Inferior parietal cortex (tissue), 1 donor: ENCODE measurements at regions not wholly inside any gene's neighbourhood (a gene's known extent, or its start where the extent isn't known, plus 50 kb on each side); places are given as distances from the start of the nearest gene placed in this dataset.
"Not testable (repeated sequence)": the region's sequence is repeated elsewhere in the genome, so short reads cannot be mapped to it uniquely, and the experiment has no call there.

Experiments
- DNase-seq: peaks from one replicate; pipeline ENCODE4 v3.0.0-alpha.2; 2016; ENCODE audit errors: extremely low spot score

GRCh38 chr7:83306502-83306901 is 143.8 kb upstream of the PCLO start:
- no peak for DNase-seq

DNA sequence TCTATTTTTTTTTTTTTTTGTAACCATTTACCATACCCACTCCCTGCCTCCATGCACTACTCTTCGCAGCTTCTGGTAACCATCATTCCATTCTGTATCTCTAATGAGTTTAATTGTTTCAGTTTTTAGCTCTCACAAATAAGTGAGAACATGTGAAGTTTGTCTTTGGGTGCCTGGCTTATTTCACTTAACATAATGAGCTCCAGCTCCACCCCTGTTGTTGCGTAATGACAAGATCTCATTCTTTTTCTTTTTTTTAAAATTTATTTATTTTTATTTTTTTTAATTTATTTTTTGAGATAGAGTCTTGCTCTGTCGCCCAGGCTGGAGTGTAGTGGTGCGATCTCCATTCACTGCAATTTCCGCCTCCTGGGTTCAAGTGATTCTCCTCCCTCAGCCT is 142.3 kb upstream of the PCLO start:
- no peak for DNase-seq

- no peak for DNase-seq
Measured at GRCh38 chr7:83301416-83301815, 138.7 kb upstream of the PCLO start.

GRCh38 chr7:83290211-83290610 is 127.5 kb upstream of the PCLO start:
- DNase-seq: no peak

DNA sequence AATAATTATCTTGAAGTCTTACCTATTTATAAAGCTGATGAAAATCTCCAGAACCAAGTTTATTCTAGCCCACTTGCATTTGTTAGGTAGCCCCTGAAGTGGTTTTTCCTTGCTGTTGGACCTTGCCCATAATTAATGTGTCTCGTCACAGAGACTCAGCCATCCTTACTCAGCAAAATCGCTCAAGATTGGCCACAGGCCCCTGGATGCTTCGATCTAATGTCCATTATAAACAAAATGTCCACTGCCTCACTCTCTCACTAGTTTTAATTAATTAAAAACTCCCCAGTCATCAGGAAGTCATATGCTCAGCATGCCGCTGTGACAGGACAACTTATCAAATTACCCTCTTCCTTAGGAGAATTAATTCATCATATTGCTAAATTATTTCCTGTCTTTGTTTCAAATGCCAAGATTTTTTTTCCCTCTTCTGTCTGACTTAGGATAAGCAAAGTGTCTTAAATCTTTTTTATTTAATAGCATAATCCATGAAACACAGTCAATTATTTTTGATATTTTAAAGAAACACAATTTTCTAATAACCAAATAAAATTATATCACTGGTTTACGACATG is 126.8 kb upstream of the PCLO start:
- DNase-seq: no peak

DNA sequence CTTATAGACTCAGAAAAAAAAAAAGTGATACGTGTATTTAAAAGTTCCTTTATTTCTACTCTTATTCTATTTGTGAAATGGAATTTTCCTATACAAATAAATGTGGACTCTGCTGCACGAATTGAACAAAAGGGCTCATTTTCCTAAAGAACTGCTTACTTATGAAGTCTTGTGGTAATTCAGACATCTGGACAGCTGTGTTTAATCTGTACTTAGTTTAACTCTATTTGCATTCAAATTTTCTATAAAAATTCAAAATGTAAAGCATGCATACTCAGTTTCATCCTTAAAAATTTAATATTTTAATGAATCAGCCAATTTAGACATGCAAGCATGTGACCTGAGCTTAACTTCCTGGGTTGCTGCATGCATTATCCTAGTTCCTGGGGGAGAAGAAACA is 118.0 kb upstream of the PCLO start:
- no peak for DNase-seq

DNA sequence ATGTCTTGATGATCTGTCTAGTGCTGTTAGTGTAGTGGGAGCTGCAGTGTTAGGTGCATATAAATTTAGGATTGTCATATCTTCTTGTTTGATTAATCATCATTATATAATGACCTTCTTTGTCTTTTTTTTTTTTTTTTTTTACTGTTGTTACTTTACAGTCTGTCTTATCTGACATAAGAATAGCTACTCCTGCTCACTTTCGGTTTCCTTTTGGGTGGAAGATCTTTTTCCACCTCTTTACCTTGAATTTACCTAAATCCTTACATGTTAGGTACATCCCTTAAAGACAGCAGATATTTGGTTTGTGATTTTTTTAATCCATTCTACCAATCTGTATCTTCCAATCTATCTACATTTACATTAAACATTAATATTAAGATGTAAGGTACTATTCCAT is 113.6 kb upstream of the PCLO start:
- no peak for DNase-seq

- no peak for DNase-seq
Measured at GRCh38 chr7:83273699-83274098, 111.0 kb upstream of the PCLO start.

- peak; percentile 53 for DNase-seq
Measured at GRCh38 chr7:83271212-83272099, 108.8 kb upstream of the PCLO start.

DNA sequence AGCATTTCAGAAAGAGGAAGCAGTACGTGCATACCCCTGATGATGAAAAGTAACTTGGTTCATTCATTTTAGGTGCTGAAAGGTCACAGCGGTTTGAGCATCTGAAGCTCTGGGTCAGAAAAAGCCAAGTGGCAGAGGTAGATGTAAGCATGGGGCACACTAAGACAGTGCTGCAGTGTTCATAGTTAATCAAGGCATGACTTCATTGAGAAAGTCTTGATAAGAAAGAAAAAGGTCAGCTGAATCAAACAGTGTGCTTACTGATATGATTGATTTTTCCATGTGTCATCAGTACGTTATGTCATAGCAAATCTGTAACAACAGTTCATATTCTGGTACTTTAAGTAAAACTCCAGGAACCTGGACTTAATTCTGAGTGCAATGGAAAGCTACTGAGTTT is 107.7 kb upstream of the PCLO start:
- DNase-seq: no peak

DNA sequence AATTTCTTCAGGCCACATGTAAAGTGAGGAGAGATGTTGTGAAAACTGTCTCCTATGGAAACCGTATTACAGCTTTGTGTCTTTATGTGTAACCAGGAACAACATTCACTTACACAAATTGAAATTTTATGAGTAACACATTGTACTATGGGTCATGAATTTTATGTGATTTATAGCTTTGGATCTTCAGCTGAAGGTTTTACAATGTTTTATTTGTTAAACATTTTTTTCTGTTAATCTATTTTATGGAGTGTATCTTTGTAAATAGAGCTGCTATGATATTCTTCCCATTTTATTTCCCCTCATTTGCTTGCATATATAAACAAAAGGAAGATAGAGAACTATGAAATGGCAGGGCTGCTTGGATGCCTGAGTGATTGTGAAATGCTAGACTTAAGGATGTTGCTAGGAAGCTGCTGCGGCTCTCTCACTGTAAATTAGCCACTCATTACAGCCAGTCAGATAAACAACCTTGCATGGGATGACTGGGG is 104.5 kb upstream of the PCLO start:
- no peak for DNase-seq

- not testable (repeated sequence) for DNase-seq
Measured at GRCh38 chr7:83263442-83264034, 100.9 kb upstream of the PCLO start.

GRCh38 chr7:83259064-83259463 is 96.4 kb upstream of the PCLO start:
- no peak for DNase-seq

DNA sequence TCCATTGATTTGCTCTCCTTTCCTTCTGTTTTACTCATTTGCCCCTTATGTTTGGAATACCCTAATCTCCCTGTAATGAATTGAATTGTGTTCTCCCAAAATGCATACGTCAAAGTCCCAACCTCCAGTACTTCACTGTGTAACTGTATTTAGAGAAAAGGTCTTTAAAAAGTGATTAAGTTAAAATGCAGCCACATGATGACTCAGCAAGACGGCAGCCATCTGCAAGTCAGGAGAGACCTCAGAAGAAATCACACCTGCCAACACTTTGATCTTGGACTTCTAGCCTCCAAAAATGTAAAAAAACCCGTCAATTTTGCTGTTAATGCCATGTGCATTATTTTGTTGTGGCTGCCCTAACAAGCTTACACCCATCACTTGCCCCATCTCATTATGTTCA is 85.3 kb upstream of the PCLO start:
- DNase-seq: no peak

DNA sequence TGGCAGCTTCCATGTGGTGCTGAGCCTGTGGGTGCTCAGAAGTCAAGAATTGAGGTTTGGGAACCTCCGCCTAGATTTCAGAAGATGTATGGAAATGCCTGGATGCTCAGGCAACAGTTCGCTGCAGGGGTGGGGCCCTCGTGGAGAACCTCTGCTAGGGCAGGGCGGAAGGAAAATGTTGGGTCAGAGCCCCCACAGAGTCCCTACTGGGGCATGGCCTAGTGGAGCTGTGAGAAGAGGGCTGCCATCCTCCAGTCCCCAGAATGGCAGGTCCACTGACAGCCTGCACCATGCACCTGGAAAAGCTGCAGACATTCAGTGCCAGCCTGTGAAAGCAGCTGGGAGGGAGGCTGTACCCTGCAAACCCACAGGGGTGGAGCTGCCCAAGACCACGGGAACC is 56.5 kb upstream of the PCLO start:
- DNase-seq: not testable (repeated sequence)

DNA sequence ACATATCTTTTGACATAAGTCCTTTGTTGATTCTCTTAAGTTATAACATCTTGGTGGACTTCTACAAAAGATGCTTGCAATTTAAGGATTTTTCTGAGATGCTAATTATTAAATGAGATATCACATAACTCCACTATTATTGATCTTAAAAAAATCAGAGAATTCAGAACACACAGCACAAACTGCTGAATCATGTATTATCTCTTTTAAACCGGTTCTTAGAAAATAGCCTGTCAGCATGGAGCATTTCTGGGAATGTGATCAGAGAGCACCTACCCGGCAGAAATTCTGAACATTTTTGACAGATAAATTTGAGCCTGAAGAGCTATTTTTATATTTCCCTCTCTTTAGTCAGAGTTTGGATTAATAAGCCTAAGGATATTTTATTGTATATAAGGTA is 50.2 kb upstream of the PCLO start:
- DNase-seq: no peak
